IMR-90 (cell line): ENCODE measurements at regions not wholly inside any gene's neighbourhood (a gene's known extent, or its start where the extent isn't known, plus 50 kb on each side); places are given as distances from the start of the nearest gene placed in this dataset.

Source experiments
- ATAC-seq: fragments of 200-7000 bp; cut with Tn5 transposase; 2 replicates; pipeline ENCODE4 v1.9.1; 2020; ENCODE audit warnings: low read depth, mild to moderate bottlenecking, moderate library complexity
- BruUV-seq: library from RNA; stranded (reverse); fragments of 400-500 nt; replicated peaks from 2 replicates; lab custom pipeline; 2021; lab: Mats Ljungman, UMichigan
- CTCF ChIA-PET: fragments of 300-600 bp; formaldehyde crosslinking; extraction: SDS; loops from one replicate; lab custom pipeline; 2021; ENCODE audit warnings: antibody characterized with exemption; lab: Yijun Ruan, JAX
- POLR2A ChIA-PET: fragments of 300-600 bp; sonication (Branson Sonifier 250); formaldehyde crosslinking; loops from one replicate; lab custom pipeline; 2022; ENCODE audit warnings: antibody characterized with exemption; ENCODE audit not compliant: unreplicated experiment; lab: Charles Lee
- DNase-seq: peaks from one replicate; pipeline ENCODE4 v3.0.0; 2013
- H2AFZ ChIP-seq: replicated peaks from 2 replicates; pipeline ENCODE3; 2013; ENCODE audit warnings: low read length, mild to moderate bottlenecking; ENCODE audit not compliant: poor library complexity
- H2AK5ac ChIP-seq: 2 replicates; pipeline ENCODE4 v1.6.1; 2013; ENCODE audit warnings: low read depth, low read length, inconsistent platforms
- H2AK9ac ChIP-seq: replicated peaks from 2 replicates; pipeline ENCODE3; 2013; ENCODE audit warnings: mild to moderate bottlenecking, low read depth, low read length, moderate library complexity; ENCODE audit not compliant: poor library complexity
- H2BK120ac ChIP-seq: 2 replicates; pipeline ENCODE4 v1.6.1; 2013; ENCODE audit warnings: low read depth, low read length, inconsistent platforms
- H2BK15ac ChIP-seq: 3 replicates; pipeline ENCODE4 v1.6.1; 2013; ENCODE audit warnings: low read depth, low read length, inconsistent platforms
- H2BK20ac ChIP-seq: 2 replicates; pipeline ENCODE4 v1.6.1; 2013; ENCODE audit warnings: low read depth, mild to moderate bottlenecking, inconsistent platforms, low read length, moderate library complexity
- H2BK5ac ChIP-seq: 2 replicates; pipeline ENCODE4 v1.6.1; 2013; ENCODE audit warnings: mild to moderate bottlenecking, low read depth, low read length, inconsistent platforms; ENCODE audit not compliant: poor library complexity, severe bottlenecking
- H3K14ac ChIP-seq: replicated peaks from 2 replicates; pipeline ENCODE4 v1.6.1; 2013; ENCODE audit warnings: low read depth, low read length, inconsistent platforms
- H3K18ac ChIP-seq: 2 replicates; pipeline ENCODE4 v1.6.1; 2013; ENCODE audit warnings: low read depth, low read length, control low read depth
- H3K23ac ChIP-seq: 2 replicates; pipeline ENCODE4 v1.6.1; 2013; ENCODE audit warnings: low read depth, low read length, inconsistent platforms
- H3K27ac ChIP-seq: 2 replicates; pipeline ENCODE4 v1.5.1; 2013; ENCODE audit warnings: mild to moderate bottlenecking, control low read depth, low read length; ENCODE audit not compliant: insufficient read depth
- H3K27me3 ChIP-seq: 2 replicates; pipeline ENCODE4 v1.6.1; 2013; ENCODE audit warnings: low read length; ENCODE audit not compliant: control insufficient read depth, insufficient read depth
- H3K36me3 ChIP-seq: 2 replicates; pipeline ENCODE4 v1.6.1; 2013; ENCODE audit warnings: low read length, mixed read lengths; ENCODE audit not compliant: control insufficient read depth, insufficient read depth
- H3K4ac ChIP-seq: 2 replicates; pipeline ENCODE4 v1.6.1; 2013; ENCODE audit warnings: low read depth, low read length, inconsistent platforms
- H3K4me1 ChIP-seq: 2 replicates; pipeline ENCODE4 v1.6.1; 2013; ENCODE audit warnings: low read length, mixed read lengths; ENCODE audit not compliant: control insufficient read depth, insufficient read depth
- H3K4me2 ChIP-seq: 2 replicates; pipeline ENCODE4 v1.6.1; 2013; ENCODE audit warnings: low read depth, mild to moderate bottlenecking, control low read depth, low read length, moderate library complexity
- H3K4me3 ChIP-seq: 2 replicates; pipeline ENCODE4 v1.5.1; 2013; ENCODE audit warnings: low read depth, mild to moderate bottlenecking, control low read depth, low read length, moderate library complexity; ENCODE audit not compliant: insufficient read depth
- H3K56ac ChIP-seq: 2 replicates; pipeline ENCODE4 v1.6.1; 2013; ENCODE audit warnings: low read length, inconsistent platforms; ENCODE audit not compliant: insufficient read depth; ENCODE audit errors: extremely low read depth
- H3K79me1 ChIP-seq, 2 experiments: 2 replicates each; pipeline ENCODE4 v1.6.1; 2013; ENCODE audit warnings: low read length in 2 of 2, inconsistent platforms in 1 of 2, low read depth in 1 of 2
- H3K9ac ChIP-seq: 2 replicates; pipeline ENCODE4 v1.6.1; 2013; ENCODE audit warnings: low read depth, low read length, control low read depth
- H3K9me1 ChIP-seq: 2 replicates; pipeline ENCODE4 v1.6.1; 2013; ENCODE audit warnings: low read length, inconsistent platforms; ENCODE audit not compliant: insufficient read depth
- H3K9me3 ChIP-seq: 2 replicates; pipeline ENCODE4 v1.6.1; 2013; ENCODE audit warnings: low read length; ENCODE audit not compliant: control insufficient read depth, insufficient read depth
- H4K20me1 ChIP-seq: 2 replicates; pipeline ENCODE4 v1.6.1; 2013; ENCODE audit warnings: low read length, inconsistent platforms; ENCODE audit not compliant: insufficient read depth
- H4K5ac ChIP-seq: 2 replicates; pipeline ENCODE4 v1.6.1; 2013; ENCODE audit warnings: mild to moderate bottlenecking, low read depth, low read length, control low read depth
- H4K8ac ChIP-seq, 2 experiments: 2 replicates each; pipeline ENCODE4 v1.6.1; 2013; ENCODE audit warnings: low read depth in 2 of 2, low read length in 2 of 2, control low read depth in 1 of 2, inconsistent platforms in 1 of 2
- H4K91ac ChIP-seq: 2 replicates; pipeline ENCODE4 v1.6.1; 2013; ENCODE audit warnings: low read depth, low read length, inconsistent platforms; ENCODE audit not compliant: insufficient read depth
- BHLHE40 ChIP-seq: fragments of 150-350 bp; IDR thresholded peaks from 2 replicates; pipeline ENCODE4 v1.6.1; 2016; ENCODE audit warnings: mild to moderate bottlenecking, low read depth, low read length
- MAFK ChIP-seq: IDR thresholded peaks from 2 replicates; pipeline ENCODE4 v1.6.1; 2012; ENCODE audit warnings: low read depth, low read length, improper control_type of control experiment
- MAZ ChIP-seq: IDR thresholded peaks from 2 replicates; pipeline ENCODE4 v1.6.1; 2012; ENCODE audit warnings: low read depth, mild to moderate bottlenecking, low read length, improper control_type of control experiment, moderate library complexity, borderline replicate concordance
- POLR2A ChIP-seq: IDR thresholded peaks from 2 replicates; pipeline ENCODE4 v1.6.1; 2012; ENCODE audit warnings: mild to moderate bottlenecking, low read depth, low read length
- WGBS, 2 experiments: methylation state at CpG; one replicate each; pipeline versions ENCODE4 v1.1.5 to v1.1.7; 2013; ENCODE audit warnings: missing lambda C conversion rate in 2 of 2; ENCODE audit not compliant: insufficient read length in 1 of 2; ENCODE audit errors: extremely low coverage in 2 of 2; 5-methylcytosine and 5-hydroxymethylcytosine counted together
- dilution Hi-C: fragments of 300-500 bp; cut with HindIII; formaldehyde crosslinking; loops from one replicate; pipeline ENCODE4 v1.14.3; 2018; ENCODE audit warnings: low sequenced_read_pairs; ENCODE audit not compliant: unreplicated experiment
- in situ Hi-C: fragments of 300-500 bp; cut with MboI; formaldehyde crosslinking; loops from 3 replicates; pipeline ENCODE4 v1.14.3; 2019; ENCODE audit warnings: low sequenced_read_pairs, inconsistent platforms, mixed read lengths
- intact Hi-C: fragments of 100-400 bp; cut with micrococcal nuclease; formaldehyde crosslinking; loops from 2 replicates; pipeline ENCODE4 v1.10.0; 2022

GRCh38 chr5:30194595-30194994 is 998.9 kb upstream of the CDH6 start:
- ChIA-PET POLR2A (no interaction called here), CTCF (no interaction called here)
- TF ChIP-seq MAFK: no peak
- TF ChIP-seq BHLHE40: no peak
- TF ChIP-seq MAZ: no peak
- no peak for TF ChIP-seq POLR2A
- H3K9me3 ChIP-seq: peaks cover 3% of the 10 kb centered on the region; the same call in 1 of the 2 replicates
- 5% methylated on average over 3 of the region's 5 CpGs; no CpG with 5 or more reads in 1 of the 2 experiments for WGBS, 2 experiments
- no peak overlapping the region for H4K91ac ChIP-seq
- no peak overlapping the region for H2BK15ac ChIP-seq
- no peaks in the 10 kb centered on the region for H3K27me3 ChIP-seq
- H3K4me3 ChIP-seq: no peak overlapping the region
- dilution Hi-C loops (no loop called here), intact Hi-C loops (no loop called here), in situ Hi-C loops (no loop called here)
- no peak overlapping the region for H2BK20ac ChIP-seq
- no peak overlapping the region for H2BK5ac ChIP-seq
- no peak overlapping the region for H4K8ac ChIP-seq
- H3K9me1 ChIP-seq: no peaks in the 10 kb centered on the region
- BruUV-seq: no TSS peak
- no peaks in the 10 kb centered on the region for H3K4me1 ChIP-seq
- H3K27ac ChIP-seq: no peak overlapping the region
- no peak overlapping the region for H2AFZ ChIP-seq
- no peaks in the 10 kb centered on the region for H3K79me1 ChIP-seq
- no peaks in the 10 kb centered on the region for H4K20me1 ChIP-seq
- no peak overlapping the region for H4K5ac ChIP-seq
- H3K23ac ChIP-seq: no peak overlapping the region
- DNase-seq (no peak), ATAC-seq (no peak)
- H2BK120ac ChIP-seq: no peak overlapping the region
- no peak overlapping the region for H3K18ac ChIP-seq
- H3K4ac ChIP-seq: no peak overlapping the region
- H3K9ac ChIP-seq: no peak overlapping the region
- H3K14ac ChIP-seq: no peak overlapping the region
- H3K36me3 ChIP-seq: no peaks in the 10 kb centered on the region
- no peak overlapping the region for H3K56ac ChIP-seq
- no peak overlapping the region for H3K4me2 ChIP-seq
- no peak overlapping the region for H2AK5ac ChIP-seq
- H2AK9ac ChIP-seq: no peak overlapping the region
